GM12874 (cell line): ENCODE measurements at regions not wholly inside any gene's neighbourhood (a gene's known extent, or its start where the extent isn't known, plus 50 kb on each side); places are given as distances from the start of the nearest gene placed in this dataset.

ENCODE experiments used
- CTCF ChIP-seq: IDR thresholded peaks from 2 replicates; pipeline ENCODE4 v1.5.1; 2011; ENCODE audit warnings: low read depth, mild to moderate bottlenecking, control low read depth, low read length, moderate library complexity; ENCODE audit not compliant: insufficient read depth

- no peak for TF ChIP-seq CTCF
These were observed 550.9 kb downstream of the ADCYAP1 start for GRCh38 chr18:1455605-1456004.

- TF ChIP-seq CTCF = no peak
These were observed 553.9 kb downstream of the ADCYAP1 start for GRCh38 chr18:1458547-1458946.

GRCh38 chr18:1463981-1464380 lies 559.3 kb downstream of the ADCYAP1 start:
- TF ChIP-seq CTCF = no peak

GRCh38 chr18:1464444-1465217 lies 560.0 kb downstream of the ADCYAP1 start:
- TF ChIP-seq CTCF = no peak

- TF ChIP-seq CTCF = no peak
These were observed 561.4 kb downstream of the ADCYAP1 start for GRCh38 chr18:1466035-1466434.

GRCh38 chr18:1467461-1467964 lies 562.8 kb downstream of the ADCYAP1 start:
- TF ChIP-seq CTCF = no peak

GRCh38 chr18:1468550-1468949 lies 563.9 kb downstream of the ADCYAP1 start:
- no peak for TF ChIP-seq CTCF
